ENCODE measurements at regions not wholly inside any gene's neighbourhood (a gene's known extent, or its start where the extent isn't known, plus 50 kb on each side); places are given as distances from the start of the nearest gene placed in this dataset.

GRCh38 chr6:120614723-120615122 is 719.6 kb downstream of the TBC1D32 start:
- TF ChIP-seq CTCF (conservative IDR thresholded peaks at IDR 0.05; ENCODE audit: low read depth in 2 of 2) (no peak), REST (IDR thresholded peaks at IDR 0.05; ENCODE audit: unreplicated experiment) (no peak), EZH2 (IDR thresholded peaks at IDR 0.05; ENCODE audit: low read depth, unreplicated experiment) (no peak), JUNB (IDR thresholded peaks at IDR 0.05; ENCODE audit: unreplicated experiment) (no peak), EZH2phosphoT487 (IDR thresholded peaks at IDR 0.05; ENCODE audit: unreplicated experiment) (no peak), POLR2AphosphoS5 (IDR thresholded peaks at IDR 0.05; ENCODE audit: low read depth) (no peak), CREB1 (CRISPR knock-in tag; IDR thresholded peaks at IDR 0.05; ENCODE audit: low read depth) (no peak), NANOG (IDR thresholded peaks at IDR 0.05; ENCODE audit: borderline replicate concordance) (no peak), ZNF331 (CRISPR knock-in tag; IDR thresholded peaks at IDR 0.05; ENCODE audit: low read depth) (no peak), ETS1 (IDR thresholded peaks at IDR 0.05) (no peak), ZNF114 (CRISPR knock-in tag; IDR thresholded peaks at IDR 0.05) (no peak), ZNF462 (CRISPR knock-in tag; IDR thresholded peaks at IDR 0.05) (no peak)
